HEK293T (cell line): ENCODE measurements at regions not wholly inside any gene's neighbourhood (a gene's known extent, or its start where the extent isn't known, plus 50 kb on each side); places are given as distances from the start of the nearest gene placed in this dataset.

ENCODE experiments used
- CTCF ChIA-PET: fragments of 350-600 bp; formaldehyde crosslinking; extraction: SDS; loops from one replicate; lab custom pipeline; 2021; ENCODE audit warnings: antibody characterized with exemption, inconsistent platforms; lab: Yijun Ruan, JAX
- POLR2A ChIA-PET: fragments of 350-600 bp; formaldehyde crosslinking; extraction: SDS; loops from one replicate; lab custom pipeline; 2020; ENCODE audit warnings: antibody characterized with exemption, inconsistent platforms; lab: Yijun Ruan, JAX
- DNase-seq: peaks from one replicate; pipeline ENCODE4 v3.0.0; 2012; ENCODE audit warnings: mixed read lengths; ENCODE audit errors: extremely low spot score
- ARNT ChIP-seq: fragments of 450-650 bp; IDR thresholded peaks from 2 replicates; pipeline ENCODE4 v1.6.1; 2017; ENCODE audit warnings: mild to moderate bottlenecking
- BHLHE40 ChIP-seq: fragments of 450-650 bp; IDR thresholded peaks from 2 replicates; pipeline ENCODE4 v1.6.1; 2016; ENCODE audit warnings: mild to moderate bottlenecking, moderate library complexity, borderline replicate concordance
- CTBP1 ChIP-seq: fragments of 450-650 bp; IDR thresholded peaks from 2 replicates; pipeline ENCODE4 v1.6.1; 2016; ENCODE audit warnings: borderline replicate concordance
- ELF4 ChIP-seq: fragments of 450-650 bp; IDR thresholded peaks from 2 replicates; pipeline ENCODE4 v1.6.1; 2017; ENCODE audit warnings: antibody characterized with exemption
- FOXA1 ChIP-seq: fragments of 450-650 bp; IDR thresholded peaks from 2 replicates; pipeline ENCODE4 v1.6.1; 2016; ENCODE audit warnings: mild to moderate bottlenecking
- FOXK2 ChIP-seq: fragments of 450-650 bp; IDR thresholded peaks from 2 replicates; pipeline ENCODE4 v1.6.1; 2016; ENCODE audit warnings: mild to moderate bottlenecking
- FOXM1 ChIP-seq: fragments of 450-650 bp; IDR thresholded peaks from 2 replicates; pipeline ENCODE4 v1.6.1; 2017; ENCODE audit warnings: mild to moderate bottlenecking, borderline replicate concordance
- HDGF ChIP-seq: fragments of 450-650 bp; IDR thresholded peaks from 2 replicates; pipeline ENCODE4 v1.6.1; 2017; ENCODE audit warnings: antibody characterized with exemption, borderline replicate concordance
- L3MBTL2 ChIP-seq: fragments of 450-650 bp; conservative IDR thresholded peaks from 2 replicates; pipeline ENCODE4 v1.6.1; 2016; ENCODE audit warnings: mild to moderate bottlenecking
- LEF1 ChIP-seq: fragments of 450-650 bp; IDR thresholded peaks from 2 replicates; pipeline ENCODE4 v1.6.1; 2017; ENCODE audit warnings: mild to moderate bottlenecking, borderline replicate concordance
- NFRKB ChIP-seq: fragments of 450-650 bp; IDR thresholded peaks from 2 replicates; pipeline ENCODE4 v1.6.1; 2016; ENCODE audit warnings: mild to moderate bottlenecking, moderate library complexity
- PKNOX1 ChIP-seq: fragments of 450-650 bp; IDR thresholded peaks from 2 replicates; pipeline ENCODE4 v1.6.1; 2016
- SP1 ChIP-seq: fragments of 450-650 bp; IDR thresholded peaks from 2 replicates; pipeline ENCODE4 v1.6.1; 2017
- SUZ12 ChIP-seq: fragments of 450-650 bp; IDR thresholded peaks from 2 replicates; pipeline ENCODE4 v1.6.1; 2016; ENCODE audit warnings: mild to moderate bottlenecking
- TARDBP ChIP-seq: fragments of 450-650 bp; IDR thresholded peaks from 2 replicates; pipeline ENCODE4 v1.6.1; 2016
- ZNF384 ChIP-seq: fragments of 450-650 bp; IDR thresholded peaks from 2 replicates; pipeline ENCODE4 v1.6.1; 2016

GRCh38 chr6:166824146-166824879 lies 132.0 kb downstream of the RNASET2 start:
- CTCF ChIA-PET, result no interaction called here
- DNase-seq, result no peak
- POLR2A ChIA-PET, result no interaction called here
- TF ChIP-seq BHLHE40 (no peak), FOXA1 (no peak), FOXM1 (no peak), LEF1 (no peak), TARDBP (no peak), L3MBTL2 (no peak), ARNT (no peak), SUZ12 (no peak), SP1 (no peak), NFRKB (no peak), HDGF (no peak), PKNOX1 (no peak), ZNF384 (no peak), CTBP1 (no peak), ELF4 (no peak), FOXK2 (no peak)

- POLR2A ChIA-PET, result no interaction called here
- TF ChIP-seq ARNT (no peak), TARDBP (no peak), PKNOX1 (no peak), LEF1 (no peak), NFRKB (no peak), FOXA1 (no peak), ELF4 (no peak), SP1 (no peak), FOXK2 (no peak), ZNF384 (no peak), FOXM1 (no peak), HDGF (no peak), CTBP1 (no peak)
- CTCF ChIA-PET, result no interaction called here
Measured at GRCh38 chr6:166822609-166823008, 133.7 kb downstream of the RNASET2 start.

GRCh38 chr6:166820483-166820882 lies 135.9 kb downstream of the RNASET2 start:
- TF ChIP-seq LEF1, result no peak
- no peak for TF ChIP-seq FOXK2
- CTCF ChIA-PET, result no interaction called here
- POLR2A ChIA-PET, result no interaction called here
- DNase-seq, result no peak

More at GRCh38 chr6:166822609-166823008, 133.7 kb downstream of the RNASET2 start:
- DNase-seq, result no peak

- ChIA-PET CTCF (no interaction called here), POLR2A (no interaction called here)
- no peak for TF ChIP-seq FOXM1
- no peak for TF ChIP-seq BHLHE40
- no peak for TF ChIP-seq ELF4
- no peak for TF ChIP-seq ZNF384
- TF ChIP-seq HDGF, result no peak
- TF ChIP-seq FOXA1, result no peak
- no peak for TF ChIP-seq CTBP1
- no peak for TF ChIP-seq L3MBTL2
- no peak for TF ChIP-seq NFRKB
- TF ChIP-seq SUZ12, result no peak
- TF ChIP-seq FOXK2, result no peak
- TF ChIP-seq SP1, result no peak
- no peak for DNase-seq
Measured at GRCh38 chr6:166820070-166820469, 136.3 kb downstream of the RNASET2 start.

- ChIA-PET POLR2A (no interaction called here), CTCF (no interaction called here)
- DNase-seq, result no peak
- TF ChIP-seq ARNT, result no peak
- TF ChIP-seq FOXM1, result no peak
- TF ChIP-seq NFRKB, result no peak
- no peak for TF ChIP-seq L3MBTL2
- TF ChIP-seq SUZ12, result no peak
- no peak for TF ChIP-seq PKNOX1
- TF ChIP-seq SP1, result no peak
- no peak for TF ChIP-seq HDGF
- no peak for TF ChIP-seq ZNF384
Measured at GRCh38 chr6:166815629-166816028, 140.7 kb downstream of the RNASET2 start.

GRCh38 chr6:166814390-166814789 lies 142.0 kb downstream of the RNASET2 start:
- POLR2A ChIA-PET, result no interaction called here
- TF ChIP-seq FOXK2 (no peak), CTBP1 (no peak), FOXM1 (no peak), PKNOX1 (no peak), L3MBTL2 (no peak), TARDBP (no peak), ARNT (no peak), FOXA1 (no peak), SP1 (no peak), ELF4 (no peak), NFRKB (no peak), LEF1 (no peak), BHLHE40 (no peak), SUZ12 (no peak), HDGF (no peak), ZNF384 (no peak)
- CTCF ChIA-PET, result no interaction called here
- no peak for DNase-seq
